H9 (cell line): ENCODE measurements at regions not wholly inside any gene's neighbourhood (a gene's known extent, or its start where the extent isn't known, plus 50 kb on each side); places are given as distances from the start of the nearest gene placed in this dataset.

Experiments
- DNase-seq: peaks from one replicate; pipeline ENCODE4 v3.0.0-alpha.2; 2017
- H2AFZ ChIP-seq: one replicate; pipeline ENCODE4 v1.6.1; 2013; ENCODE audit warnings: mild to moderate bottlenecking, low read length, control low read depth, moderate library complexity
- H2AK5ac ChIP-seq: 2 replicates; pipeline ENCODE4 v1.6.1; 2013; ENCODE audit warnings: low read length, control low read depth, mixed read lengths; ENCODE audit not compliant: insufficient read length
- H2BK120ac ChIP-seq: one replicate; pipeline ENCODE4 v1.6.1; 2013; ENCODE audit warnings: low read depth, mild to moderate bottlenecking, low read length, control low read depth, inconsistent platforms; ENCODE audit not compliant: poor library complexity, severe bottlenecking
- H2BK12ac ChIP-seq: 2 replicates; pipeline ENCODE4 v1.6.1; 2013; ENCODE audit warnings: low read length, control low read depth, mixed read lengths, low read depth; ENCODE audit not compliant: insufficient read length
- H2BK15ac ChIP-seq: 2 replicates; pipeline ENCODE4 v1.6.1; 2013; ENCODE audit warnings: low read depth, low read length, control low read depth
- H2BK20ac ChIP-seq: one replicate; pipeline ENCODE4 v1.6.1; 2013; ENCODE audit warnings: low read depth, mild to moderate bottlenecking, low read length, control low read depth, inconsistent platforms; ENCODE audit not compliant: poor library complexity, severe bottlenecking
- H2BK5ac ChIP-seq: 2 replicates; pipeline ENCODE4 v1.6.1; 2013; ENCODE audit warnings: low read length, control low read depth, mixed read lengths; ENCODE audit not compliant: insufficient read length
- H3K14ac ChIP-seq: 2 replicates; pipeline ENCODE4 v1.6.1; 2013; ENCODE audit warnings: low read length, control low read depth; ENCODE audit not compliant: insufficient read depth
- H3K18ac ChIP-seq: 2 replicates; pipeline ENCODE4 v1.6.1; 2013; ENCODE audit warnings: low read depth, mild to moderate bottlenecking, mixed read lengths, low read length, control low read depth; ENCODE audit not compliant: insufficient read length
- H3K23ac ChIP-seq: 2 replicates; pipeline ENCODE4 v1.6.1; 2013; ENCODE audit warnings: low read length, control low read depth, mixed read lengths, low read depth; ENCODE audit not compliant: insufficient read length
- H3K23me2 ChIP-seq: 2 replicates; pipeline ENCODE4 v1.6.1; 2013; ENCODE audit warnings: low read depth, mild to moderate bottlenecking, mixed read lengths, low read length, control low read depth; ENCODE audit not compliant: insufficient read length, poor library complexity, severe bottlenecking
- H3K27ac ChIP-seq: 2 replicates; pipeline ENCODE4 v1.5.1; 2013; ENCODE audit warnings: low read length, control low read depth, mixed read lengths, low read depth; ENCODE audit not compliant: insufficient read length
- H3K27me3 ChIP-seq: 2 replicates; pipeline ENCODE4 v1.6.1; 2013; ENCODE audit warnings: low read length, control low read depth, inconsistent platforms; ENCODE audit not compliant: insufficient read depth
- H3K4ac ChIP-seq: 2 replicates; pipeline ENCODE4 v1.6.1; 2013; ENCODE audit warnings: low read depth, mild to moderate bottlenecking, control low read depth, inconsistent platforms, low read length, moderate library complexity
- H3K4me1 ChIP-seq: 2 replicates; pipeline ENCODE4 v1.6.1; 2013; ENCODE audit warnings: low read length, control low read depth, inconsistent platforms; ENCODE audit not compliant: insufficient read depth
- H3K4me2 ChIP-seq: 2 replicates; pipeline ENCODE4 v1.6.1; 2013; ENCODE audit warnings: low read length, control low read depth, mixed read lengths; ENCODE audit not compliant: insufficient read length, insufficient read depth
- H3K56ac ChIP-seq: 2 replicates; pipeline ENCODE4 v1.6.1; 2013; ENCODE audit warnings: low read depth, mild to moderate bottlenecking, mixed read lengths, low read length, control low read depth; ENCODE audit not compliant: insufficient read length
- H3K79me1 ChIP-seq: 2 replicates; pipeline ENCODE4 v1.6.1; 2013; ENCODE audit warnings: low read depth, mild to moderate bottlenecking, moderate library complexity, low read length, control low read depth, inconsistent platforms; ENCODE audit not compliant: insufficient read depth, poor library complexity, severe bottlenecking
- H3K79me2 ChIP-seq: 2 replicates; pipeline ENCODE4 v1.6.1; 2013; ENCODE audit warnings: low read length, control low read depth, inconsistent platforms; ENCODE audit not compliant: insufficient read depth
- H3K9ac ChIP-seq: 2 replicates; pipeline ENCODE4 v1.6.1; 2013; ENCODE audit warnings: low read length, control low read depth, mixed read lengths; ENCODE audit not compliant: insufficient read length; ENCODE audit errors: extremely low read depth
- H3K9me3 ChIP-seq: one replicate; pipeline ENCODE4 v1.6.1; 2013; ENCODE audit warnings: low read depth, low read length, inconsistent platforms; ENCODE audit not compliant: control insufficient read depth
- H3T11ph ChIP-seq: one replicate; pipeline ENCODE4 v1.6.1; 2013; ENCODE audit warnings: mild to moderate bottlenecking, low read length, control low read depth, inconsistent platforms
- H4K20me1 ChIP-seq: one replicate; pipeline ENCODE4 v1.6.1; 2013; ENCODE audit not compliant: control insufficient read depth, insufficient read length, insufficient read depth
- H4K5ac ChIP-seq: 2 replicates; pipeline ENCODE4 v1.6.1; 2013; ENCODE audit warnings: low read depth, mild to moderate bottlenecking, mixed read lengths, low read length, control low read depth; ENCODE audit not compliant: insufficient read length
- H4K8ac ChIP-seq: replicated peaks from 2 replicates; pipeline ENCODE4 v1.6.1; 2013; ENCODE audit warnings: low read length, control low read depth, mixed read lengths, low read depth; ENCODE audit not compliant: insufficient read length
- H4K91ac ChIP-seq: 2 replicates; pipeline ENCODE4 v1.6.1; 2013; ENCODE audit warnings: low read depth, mild to moderate bottlenecking, moderate library complexity, mixed read lengths, low read length, control low read depth; ENCODE audit not compliant: insufficient read length
- H3K27ac Mint-ChIP-seq, 3 experiments: 2 replicates in 2 of 3; 3 replicates in 1 of 3; pipeline ENCODE4 v1.8.0; 2020 to 2021; ENCODE audit warnings: mixed read lengths in 3 of 3, mild to moderate bottlenecking in 1 of 3, moderate library complexity in 1 of 3
- H3K27me3 Mint-ChIP-seq: 2 replicates; pipeline ENCODE4 v1.8.0; 2021; ENCODE audit warnings: low read depth, mild to moderate bottlenecking, moderate library complexity, mixed read lengths
- H3K36me3 Mint-ChIP-seq, 3 experiments: 2 replicates in 2 of 3; 3 replicates in 1 of 3; pipeline ENCODE4 v1.8.0; 2020 to 2021; ENCODE audit warnings: low read depth in 3 of 3, mixed read lengths in 3 of 3; ENCODE audit not compliant: insufficient read depth in 1 of 3
- H3K4me1 Mint-ChIP-seq, 2 experiments: 2 replicates each; pipeline ENCODE4 v1.8.0; 2020; ENCODE audit warnings: mixed read lengths in 2 of 2
- H3K4me3 Mint-ChIP-seq, 2 experiments: 2 replicates in 1 of 2; 3 replicates in 1 of 2; pipeline ENCODE4 v1.8.0; 2020 to 2021; ENCODE audit warnings: mild to moderate bottlenecking in 2 of 2, mixed read lengths in 2 of 2, moderate library complexity in 1 of 2
- H3K9me3 Mint-ChIP-seq, 2 experiments: 2 replicates in 1 of 2; 3 replicates in 1 of 2; pipeline ENCODE4 v1.8.0; 2020; ENCODE audit warnings: mild to moderate bottlenecking in 2 of 2, mixed read lengths in 2 of 2, moderate library complexity in 1 of 2
- WGBS: extraction: QIAGEN DNeasy Blood & Tissue Kit; methylation state at CpG from one replicate; pipeline ENCODE4 v1.1.7; 2013; ENCODE audit warnings: missing lambda C conversion rate, low lambda C conversion rate, mixed read lengths; ENCODE audit not compliant: insufficient read length; ENCODE audit errors: extremely low coverage; 5-methylcytosine and 5-hydroxymethylcytosine counted together
- TF ChIP-seq, protein P1 (sequence below): fragments of 200-600 bp; sonication (generic); conservative IDR thresholded peaks from 3 replicates; pipeline ENCODE4 v1.8.0; 2021; ENCODE audit warnings: antibody characterized with exemption, mild to moderate bottlenecking

- no peak overlapping the region for H3K4me2 ChIP-seq
- H2BK20ac ChIP-seq = no peak overlapping the region
- Mint-ChIP-seq H3K4me1 (peaks cover 36 to 40% of the 10 kb centered on the region in 2 experiments), H3K27ac (peak overlapping the region; percentile 35 to 86 (median 42); a peak in 5 of 7 replicates), H3K4me3 (no peak overlapping the region; a peak in 1 of 5 replicates), H3K9me3 (no peaks in the 10 kb centered on the region; a peak in 1 of 5 replicates), H3K36me3 (no peaks in the 10 kb centered on the region; a peak in 1 of 7 replicates), H3K27me3 (no peaks in the 10 kb centered on the region)
- no peaks in the 10 kb centered on the region for H3K27me3 ChIP-seq
- no peak overlapping the region for H2AK5ac ChIP-seq
- H3K14ac ChIP-seq = no peak overlapping the region
- H3K27ac ChIP-seq = no peak overlapping the region
- H3K9me3 ChIP-seq = no peaks in the 10 kb centered on the region
- no peak overlapping the region for H4K5ac ChIP-seq
- H2BK120ac ChIP-seq = no peak overlapping the region
- H3K79me2 ChIP-seq = no peaks in the 10 kb centered on the region
- no peak overlapping the region for H2BK5ac ChIP-seq
- no peak overlapping the region for H3K4ac ChIP-seq
- H2BK12ac ChIP-seq = no peak overlapping the region
- H3K56ac ChIP-seq = no peak overlapping the region
- TF ChIP-seq, protein P1, sequence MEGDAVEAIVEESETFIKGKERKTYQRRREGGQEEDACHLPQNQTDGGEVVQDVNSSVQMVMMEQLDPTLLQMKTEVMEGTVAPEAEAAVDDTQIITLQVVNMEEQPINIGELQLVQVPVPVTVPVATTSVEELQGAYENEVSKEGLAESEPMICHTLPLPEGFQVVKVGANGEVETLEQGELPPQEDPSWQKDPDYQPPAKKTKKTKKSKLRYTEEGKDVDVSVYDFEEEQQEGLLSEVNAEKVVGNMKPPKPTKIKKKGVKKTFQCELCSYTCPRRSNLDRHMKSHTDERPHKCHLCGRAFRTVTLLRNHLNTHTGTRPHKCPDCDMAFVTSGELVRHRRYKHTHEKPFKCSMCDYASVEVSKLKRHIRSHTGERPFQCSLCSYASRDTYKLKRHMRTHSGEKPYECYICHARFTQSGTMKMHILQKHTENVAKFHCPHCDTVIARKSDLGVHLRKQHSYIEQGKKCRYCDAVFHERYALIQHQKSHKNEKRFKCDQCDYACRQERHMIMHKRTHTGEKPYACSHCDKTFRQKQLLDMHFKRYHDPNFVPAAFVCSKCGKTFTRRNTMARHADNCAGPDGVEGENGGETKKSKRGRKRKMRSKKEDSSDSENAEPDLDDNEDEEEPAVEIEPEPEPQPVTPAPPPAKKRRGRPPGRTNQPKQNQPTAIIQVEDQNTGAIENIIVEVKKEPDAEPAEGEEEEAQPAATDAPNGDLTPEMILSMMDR = no peak
- H2BK15ac ChIP-seq = no peak overlapping the region
- no CpG with 5 or more reads among the region's 4 CpGs for WGBS
- no peak for DNase-seq
- no peaks in the 10 kb centered on the region for H3K79me1 ChIP-seq
- H4K20me1 ChIP-seq = no peaks in the 10 kb centered on the region
- H4K91ac ChIP-seq = no peak overlapping the region
- no peak overlapping the region for H3K9ac ChIP-seq
- no peak overlapping the region for H3K18ac ChIP-seq
- no peak overlapping the region for H3K23ac ChIP-seq
- H4K8ac ChIP-seq = no peak overlapping the region
- H2AFZ ChIP-seq = no peak overlapping the region
- peaks cover 2% of the 10 kb centered on the region; the same call in 1 of the 2 replicates for H3K4me1 ChIP-seq
- peak overlapping the region; percentile 6 for H3T11ph ChIP-seq
- no peaks in the 10 kb centered on the region for H3K23me2 ChIP-seq
These were observed 510.9 kb upstream of the PCDH9 start for GRCh38 chr13:67740871-67741535.
